SW480 (cell line): ENCODE measurements at regions not wholly inside any gene's neighbourhood (a gene's known extent, or its start where the extent isn't known, plus 50 kb on each side); places are given as distances from the start of the nearest gene placed in this dataset.

Source experiments
- DNase-seq: peaks from one replicate; pipeline ENCODE4 v3.0.0-alpha.2; 2016; ENCODE audit warnings: low spot score

DNA sequence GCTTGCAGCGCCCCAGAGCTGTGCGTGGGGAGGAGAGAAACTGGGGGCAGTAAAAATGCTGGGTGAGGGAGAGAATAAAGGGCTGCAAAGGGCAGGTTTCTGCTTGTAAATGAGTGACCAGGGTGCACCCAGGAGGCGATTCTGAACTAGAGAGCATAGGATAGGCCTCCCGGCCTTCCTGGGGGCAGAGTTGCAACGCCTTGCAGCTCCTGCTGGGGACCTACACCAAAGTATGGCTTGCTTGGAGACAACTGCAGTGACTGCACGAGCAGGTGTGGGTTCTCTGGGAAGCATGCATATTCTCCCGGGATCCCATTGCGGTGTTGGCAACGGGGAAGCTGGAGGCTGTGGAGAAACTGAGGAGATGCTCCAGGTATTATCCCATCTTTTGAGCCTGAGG, 111.6 kb upstream of the SPACA1 start:
- DNase-seq: no peak

GRCh38 chr6:87935196-87935595, 112.4 kb upstream of the SPACA1 start:
- DNase-seq: no peak

DNA sequence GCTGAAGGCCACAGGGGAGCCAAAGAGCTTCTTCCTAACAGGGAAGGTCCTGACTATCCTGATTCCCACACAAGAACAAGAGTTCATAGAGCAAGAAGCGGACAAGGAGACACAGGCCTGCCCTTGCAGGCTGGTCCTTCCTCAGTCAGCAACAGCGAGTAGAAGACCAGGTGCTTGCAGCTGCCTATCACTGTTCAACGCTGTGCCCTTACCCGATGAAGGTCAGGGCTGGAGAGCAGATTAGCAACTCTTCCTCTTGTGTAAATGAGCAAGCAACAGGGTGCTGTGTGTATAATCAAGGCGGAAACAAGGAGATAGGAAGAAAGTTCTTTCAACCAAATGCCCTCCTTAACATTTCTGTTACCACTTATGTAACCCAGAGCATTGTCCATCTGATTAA, 115.3 kb upstream of the SPACA1 start:
- no peak for DNase-seq

- DNase-seq: peak; percentile 76
These were observed 117.8 kb upstream of the SPACA1 start for GRCh38 chr6:87929843-87930288.

GRCh38 chr6:87926687-87927086, 121.0 kb upstream of the SPACA1 start:
- DNase-seq: no peak

- DNase-seq: no peak
These were observed 121.6 kb upstream of the SPACA1 start for GRCh38 chr6:87926072-87926471.

- DNase-seq: no peak
These were observed 122.1 kb upstream of the SPACA1 start for GRCh38 chr6:87925373-87926060.

- DNase-seq: no peak
These were observed 124.1 kb upstream of the SPACA1 start for GRCh38 chr6:87923389-87924050.

DNA sequence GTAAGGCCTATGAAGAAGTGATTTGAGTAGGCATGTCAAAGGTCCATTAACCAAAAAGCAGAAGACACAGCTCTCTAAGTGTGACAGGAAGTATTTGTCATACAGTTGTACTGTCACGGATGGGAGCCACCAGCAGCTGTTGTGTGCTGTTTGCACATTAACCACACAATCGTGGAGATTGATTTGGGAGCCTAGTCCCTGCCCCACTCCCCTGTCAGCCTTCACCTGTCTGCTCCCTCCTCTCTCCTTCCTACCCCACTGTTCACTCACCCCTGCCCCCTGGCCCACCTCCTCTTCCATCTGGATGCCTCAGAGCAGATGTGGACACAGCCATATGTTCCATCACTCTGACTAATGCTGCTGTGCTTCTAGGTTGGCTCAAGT, 124.7 kb upstream of the SPACA1 start:
- no peak for DNase-seq

GRCh38 chr6:87922196-87922946, 125.3 kb upstream of the SPACA1 start:
- no peak for DNase-seq

- DNase-seq: no peak
These were observed 126.6 kb upstream of the SPACA1 start for GRCh38 chr6:87921034-87921433.

DNA sequence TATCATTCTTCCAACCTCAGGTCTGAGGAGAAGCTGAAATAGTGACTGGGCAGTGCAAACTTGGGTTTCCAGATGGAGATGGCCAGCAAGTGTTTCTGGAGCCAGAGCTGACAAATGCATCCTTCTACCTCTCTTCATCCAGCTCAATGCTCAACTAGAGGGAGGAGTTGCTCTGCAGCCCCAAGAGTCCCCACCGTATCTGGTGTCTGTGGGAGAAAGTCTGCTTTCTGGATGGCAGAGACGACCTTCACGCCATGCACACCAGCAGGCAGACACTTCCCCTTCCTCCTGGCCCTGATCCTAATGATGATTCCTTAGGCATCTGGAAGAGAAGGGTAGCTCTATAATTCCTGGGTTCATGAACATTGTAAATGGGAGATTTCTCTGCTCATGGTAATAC, 127.4 kb upstream of the SPACA1 start:
- no peak for DNase-seq

DNA sequence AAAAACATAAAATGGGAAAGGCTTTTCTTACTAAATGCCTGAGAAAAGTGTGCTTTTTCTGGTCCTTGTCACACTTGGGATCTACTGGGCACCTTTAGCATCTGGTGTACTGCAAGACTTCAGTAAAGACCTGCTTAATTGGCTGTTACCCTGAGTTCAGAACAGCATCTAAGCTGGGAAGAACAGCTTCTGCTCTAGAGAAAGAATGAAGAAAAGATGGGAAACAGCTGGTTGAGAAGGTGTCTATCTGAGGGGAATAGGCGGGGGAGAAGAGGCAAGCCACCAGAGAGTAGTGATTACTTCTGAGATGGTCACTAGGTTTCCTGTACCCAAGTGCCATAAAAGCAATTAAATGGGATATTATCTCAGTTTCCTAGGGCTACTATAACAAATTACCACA, 128.2 kb upstream of the SPACA1 start:
- DNase-seq: no peak

- no peak for DNase-seq
These were observed 128.6 kb upstream of the SPACA1 start for GRCh38 chr6:87919001-87919400.

- DNase-seq: no peak
These were observed 129.1 kb upstream of the SPACA1 start for GRCh38 chr6:87918461-87918941.

GRCh38 chr6:87917886-87918285, 129.8 kb upstream of the SPACA1 start:
- DNase-seq: no peak

- DNase-seq: no peak
These were observed 131.2 kb upstream of the SPACA1 start for GRCh38 chr6:87916446-87916845.

- DNase-seq: no peak
These were observed 132.8 kb upstream of the SPACA1 start for GRCh38 chr6:87914637-87915395.

GRCh38 chr6:87913974-87914373, 133.7 kb upstream of the SPACA1 start:
- no peak for DNase-seq

DNA sequence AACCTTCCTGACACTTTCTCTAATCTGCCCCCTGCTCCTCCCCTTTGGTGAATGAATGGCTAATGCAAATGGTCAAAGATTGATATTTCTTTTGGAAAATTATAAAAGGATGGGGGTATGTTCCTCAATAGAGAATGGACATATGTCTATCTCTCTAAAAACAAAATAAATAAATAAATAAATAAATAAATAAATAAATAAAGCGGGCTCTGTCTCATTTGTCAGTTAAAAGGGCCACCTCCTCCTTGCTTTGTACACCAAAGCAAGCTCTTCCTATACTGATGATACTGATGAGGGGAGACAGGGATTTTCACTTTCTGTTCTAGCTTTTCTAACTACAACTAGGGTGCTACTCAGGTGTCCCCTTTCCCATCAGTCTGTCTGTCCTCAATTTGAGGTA, 135.5 kb upstream of the SPACA1 start:
- no peak for DNase-seq

DNA sequence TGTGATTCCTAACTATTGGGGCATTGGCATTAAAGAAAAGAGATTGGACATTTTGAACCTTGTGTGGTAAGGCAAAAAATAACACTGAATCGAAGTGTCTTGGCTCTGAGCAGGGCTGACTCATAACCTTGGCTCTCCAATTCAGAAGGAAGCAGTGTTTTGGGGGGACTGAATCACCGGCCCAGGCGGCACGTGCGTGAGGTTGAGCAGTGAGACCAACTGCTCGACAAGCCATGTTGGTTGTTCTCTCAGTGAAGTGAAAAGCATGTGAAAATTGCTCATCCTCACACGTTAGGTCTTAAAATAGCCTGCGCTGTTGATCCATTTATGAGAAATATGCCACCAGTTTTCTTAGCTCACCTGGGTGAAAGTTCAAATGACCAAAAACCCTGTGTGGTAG, 137.8 kb upstream of the SPACA1 start:
- no peak for DNase-seq
